GM12892 (cell line): ENCODE measurements at regions not wholly inside any gene's neighbourhood (a gene's known extent, or its start where the extent isn't known, plus 50 kb on each side); places are given as distances from the start of the nearest gene placed in this dataset.

Experiments used
- POLR2A ChIP-seq: IDR thresholded peaks from 2 replicates; pipeline ENCODE4 v1.6.1; 2011; ENCODE audit warnings: low read depth, low read length, control low read depth
- POLR2AphosphoS5 ChIP-seq: IDR thresholded peaks from 2 replicates; pipeline ENCODE4 v1.6.1; 2011; ENCODE audit warnings: low read depth, low read length, control low read depth
- TAF1 ChIP-seq: IDR thresholded peaks from 2 replicates; pipeline ENCODE4 v1.6.1; 2011; ENCODE audit warnings: low read depth, mild to moderate bottlenecking, control low read depth, low read length, borderline replicate concordance

GRCh38 chr12:114784526-114784925 is 100.6 kb upstream of the TBX3 start:
- no peak for TF ChIP-seq POLR2A
- no peak for TF ChIP-seq TAF1
- TF ChIP-seq POLR2AphosphoS5: no peak
